ENCODE measurements at regions not wholly inside any gene's neighbourhood (a gene's known extent, or its start where the extent isn't known, plus 50 kb on each side); places are given as distances from the start of the nearest gene placed in this dataset.
A peak's percentile ranks its signal among the peaks of the same experiment; 100 is the strongest.

GRCh38 chr1:37317870-37318467 is 156.4 kb upstream of the ZC3H12A start:
- H3K27ac ChIP-seq (ENCODE audit: low read length in 2 of 2), result no peak overlapping the region
- peaks cover 63% of the 10 kb centered on the region for H3K27me3 Mint-ChIP-seq
- no peaks in the 10 kb centered on the region for H3K9me3 Mint-ChIP-seq (ENCODE audit: insufficient read depth)
- H3K4me1 ChIP-seq (ENCODE audit: control insufficient read depth in 2 of 2, insufficient read depth in 2 of 2, low read length in 2 of 2), result peaks cover 14 to 15% of the 10 kb centered on the region in 2 donors
- no peak overlapping the region for H3K4me3 ChIP-seq (ENCODE audit: control extremely low read depth in 1 of 5, extremely low read depth in 1 of 5, insufficient read depth in 1 of 5, low read depth in 2 of 5, low read length in 4 of 5)
- intact Hi-C loops (cut with micrococcal nuclease), result no loop called here
- H3K4me2 ChIP-seq (replicated peaks; ENCODE audit: low read depth, low read length, poor library complexity, severe bottlenecking), result peak overlapping the region; percentile 31
- whole genome bisulfite sequencing (ENCODE audit: insufficient coverage), result 16% methylated on average over 29 of the region's 35 CpGs
- H4K20me1 ChIP-seq (ENCODE audit: control insufficient read depth, insufficient read depth, low read length, poor library complexity, severe bottlenecking), result no peaks in the 10 kb centered on the region
- H3K36me3 ChIP-seq (replicated peaks in 1 of 2; ENCODE audit: control extremely low read depth in 1 of 2, control insufficient read depth in 1 of 2, extremely low read depth in 1 of 2, insufficient read depth in 2 of 2, low read length in 1 of 2), result no peaks in the 10 kb centered on the region
- peaks cover 0 to 5% (median 0%) of the 10 kb centered on the region in 3 donors for H3K9me3 ChIP-seq (ENCODE audit: control extremely low read depth in 1 of 3, control insufficient read depth in 2 of 3, insufficient read depth in 1 of 3, low read length in 2 of 3)
- ChIA-PET POLR2A (no interaction called here), CTCF (interaction anchor here (0.6 to 1.4 kb wide), 2 partner anchors 11 to 75 kb away, joined by 3 read pairs; no protein-coding TSS in a partner anchor)
- no peak overlapping the region for H3K27ac Mint-ChIP-seq
- peaks cover 0 to 56% (median 25%) of the 10 kb centered on the region in 4 experiments for H3K27me3 ChIP-seq (replicated peaks in 1 of 4; ENCODE audit: control extremely low read depth in 1 of 4, control insufficient read depth in 3 of 4, insufficient read depth in 4 of 4, low read length in 3 of 4)
- DNase-seq, result peak; percentile 8
- H3K9ac ChIP-seq (ENCODE audit: low read length), result no peak overlapping the region
- peak overlapping the region; percentile 47 for H2AFZ ChIP-seq (ENCODE audit: insufficient read depth, low read depth, low read length, poor library complexity, severe bottlenecking)
- no peak for ATAC-seq (ENCODE audit: low read depth)
- peaks cover 27% of the 10 kb centered on the region for H3K4me1 Mint-ChIP-seq
- TF ChIP-seq CTCF (IDR thresholded peaks at IDR 0.05) (no peak), EZH2 (IDR thresholded peaks at IDR 0.05; ENCODE audit: borderline replicate concordance, insufficient read depth, low read depth, low read length, poor library complexity, severe bottlenecking) (no peak)
- H3K79me2 ChIP-seq (ENCODE audit: control insufficient read depth, insufficient read depth, low read length), result no peaks in the 10 kb centered on the region
- peak overlapping the region; percentile 71 for H3K4me3 Mint-ChIP-seq

GRCh38 chr1:37318490-37318889 is 155.9 kb upstream of the ZC3H12A start:
- peaks cover 0 to 55% (median 25%) of the 10 kb centered on the region in 4 experiments for H3K27me3 ChIP-seq (replicated peaks in 1 of 4; ENCODE audit: control extremely low read depth in 1 of 4, control insufficient read depth in 3 of 4, insufficient read depth in 4 of 4, low read length in 3 of 4)
- Mint-ChIP-seq H3K4me3 (peak overlapping the region; percentile 71), H3K27ac (no peak overlapping the region), H3K4me1 (peaks cover 27% of the 10 kb centered on the region), H3K9me3 (ENCODE audit: insufficient read depth) (no peaks in the 10 kb centered on the region), H3K27me3 (peaks cover 59% of the 10 kb centered on the region)
- H3K4me2 ChIP-seq (replicated peaks; ENCODE audit: low read depth, low read length, poor library complexity, severe bottlenecking), result peak overlapping the region; percentile 31
- no peak overlapping the region for H3K4me3 ChIP-seq (ENCODE audit: control extremely low read depth in 1 of 5, extremely low read depth in 1 of 5, insufficient read depth in 1 of 5, low read depth in 2 of 5, low read length in 4 of 5)
- CTCF ChIA-PET, result no interaction called here
- WGBS (ENCODE audit: insufficient coverage), result 26% methylated on average over 19 of the region's 20 CpGs
- no peak overlapping the region for H3K27ac ChIP-seq (ENCODE audit: low read length in 2 of 2)
- no peaks in the 10 kb centered on the region for H3K36me3 ChIP-seq (replicated peaks in 1 of 2; ENCODE audit: control extremely low read depth in 1 of 2, control insufficient read depth in 1 of 2, extremely low read depth in 1 of 2, insufficient read depth in 2 of 2, low read length in 1 of 2)
- H2AFZ ChIP-seq (ENCODE audit: insufficient read depth, low read depth, low read length, poor library complexity, severe bottlenecking), result peak overlapping the region; percentile 47
- ATAC-seq (ENCODE audit: low read depth), result no peak
- peaks cover 0 to 6% (median 0%) of the 10 kb centered on the region in 3 donors for H3K9me3 ChIP-seq (ENCODE audit: control extremely low read depth in 1 of 3, control insufficient read depth in 2 of 3, insufficient read depth in 1 of 3, low read length in 2 of 3)
- no peak for DNase-seq
- no peaks in the 10 kb centered on the region for H4K20me1 ChIP-seq (ENCODE audit: control insufficient read depth, insufficient read depth, low read length, poor library complexity, severe bottlenecking)
- no peak for TF ChIP-seq EZH2 (IDR thresholded peaks at IDR 0.05; ENCODE audit: borderline replicate concordance, insufficient read depth, low read depth, low read length, poor library complexity, severe bottlenecking)
- no peak for TF ChIP-seq CTCF (IDR thresholded peaks at IDR 0.05)
- no peak overlapping the region for H3K9ac ChIP-seq (ENCODE audit: low read length)
- intact Hi-C loops (cut with micrococcal nuclease), result no loop called here
- H3K79me2 ChIP-seq (ENCODE audit: control insufficient read depth, insufficient read depth, low read length), result no peaks in the 10 kb centered on the region
- POLR2A ChIA-PET, result no interaction called here
- peaks cover 14 to 15% of the 10 kb centered on the region in 2 donors for H3K4me1 ChIP-seq (ENCODE audit: control insufficient read depth in 2 of 2, insufficient read depth in 2 of 2, low read length in 2 of 2)
